Natural killer cell treated with Interleukin-12 subunit alpha and Interleukin-12 subunit beta and Interleukin-15 and Interleukin-18, amount 100 ng/mL, for 72 hours (primary cell): ENCODE measurements at regions not wholly inside any gene's neighbourhood (a gene's known extent, or its start where the extent isn't known, plus 50 kb on each side); places are given as distances from the start of the nearest gene placed in this dataset.
"Not testable (repeated sequence)": the region's sequence is repeated elsewhere in the genome, so short reads cannot be mapped to it uniquely, and the experiment has no call there.

Experiments used
- ATAC-seq, 2 donors: fragments of 150-1000 bp; cut with Tn5 transposase in 1 of 2; sonication (Bioruptor Pico), chemical (Tn5 transposase) in 1 of 2; 2 replicates each; pipeline ENCODE4 v1.10.0; 2021
- DNase-seq: peaks from one replicate; pipeline ENCODE4 v3.0.0; 2022; ENCODE audit warnings: low spot score
- H3K27ac Mint-ChIP-seq, 2 donors: 1 replicate in 1 of 2; 2 replicates in 1 of 2; pipeline ENCODE4 v1.8.0; 2022; ENCODE audit warnings: mixed read lengths in 2 of 2, mild to moderate bottlenecking in 1 of 2, moderate library complexity in 1 of 2
- H3K27me3 Mint-ChIP-seq, 2 donors: 1 replicate in 1 of 2; 2 replicates in 1 of 2; pipeline ENCODE4 v1.8.0; 2022; ENCODE audit warnings: mixed read lengths in 2 of 2
- H3K36me3 Mint-ChIP-seq: one replicate; pipeline ENCODE4 v1.8.0; 2022; ENCODE audit warnings: mixed read lengths
- H3K4me1 Mint-ChIP-seq, 2 donors: 1 replicate in 1 of 2; 2 replicates in 1 of 2; pipeline ENCODE4 v1.8.0; 2022; ENCODE audit warnings: low read depth in 2 of 2, mixed read lengths in 2 of 2, mild to moderate bottlenecking in 1 of 2
- H3K4me3 Mint-ChIP-seq: one replicate; pipeline ENCODE4 v1.8.0; 2022; ENCODE audit warnings: mixed read lengths
- H3K9me3 Mint-ChIP-seq: 2 replicates; pipeline ENCODE4 v1.8.0; 2022; ENCODE audit warnings: mixed read lengths

GRCh38 chr1:178039891-178040290 is 54.0 kb upstream of the RASAL2 start:
- Mint-ChIP-seq H3K27ac (no peak overlapping the region), H3K27me3 (peaks cover 8 to 9% of the 10 kb centered on the region in 2 donors)

DNA sequence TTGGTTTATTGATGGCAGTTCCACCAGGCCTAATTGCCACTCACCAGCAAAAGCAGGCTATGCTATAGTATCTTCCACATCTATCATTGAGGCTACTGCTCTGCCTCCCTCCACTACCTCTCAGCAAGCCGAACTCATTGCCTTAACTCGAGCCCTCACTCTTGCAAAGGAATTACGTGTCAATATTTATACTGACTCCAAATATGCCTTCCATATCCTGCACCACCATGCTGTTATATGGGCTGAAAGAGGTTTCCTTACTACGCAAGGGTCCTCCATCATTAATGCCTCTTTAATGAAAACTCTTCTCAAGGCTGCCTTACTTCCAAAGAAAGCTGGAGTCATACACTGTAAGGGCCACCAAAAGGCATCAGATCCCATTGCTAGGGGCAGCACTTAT is 50.0 kb upstream of the RASAL2 start:
- H3K36me3 Mint-ChIP-seq, H3K27ac Mint-ChIP-seq, H3K4me3 Mint-ChIP-seq, H3K27me3 Mint-ChIP-seq, H3K9me3 Mint-ChIP-seq, ATAC-seq, H3K4me1 Mint-ChIP-seq, DNase-seq: not testable (repeated sequence)

More at GRCh38 chr1:178039891-178040290, 54.0 kb upstream of the RASAL2 start:
- no peaks in the 10 kb centered on the region for H3K4me1 Mint-ChIP-seq
- ATAC-seq (no peak), DNase-seq (no peak)
- H3K36me3 Mint-ChIP-seq = peaks cover 4% of the 10 kb centered on the region
- H3K4me3 Mint-ChIP-seq = no peak overlapping the region
- peaks cover 9% of the 10 kb centered on the region for H3K9me3 Mint-ChIP-seq
